NOMO-1 treated with dmso at 0.1 percent for 144 hours (cell line): ENCODE measurements at regions not wholly inside any gene's neighbourhood (a gene's known extent, or its start where the extent isn't known, plus 50 kb on each side); places are given as distances from the start of the nearest gene placed in this dataset.

Experiments used
- DNase-seq: peaks from one replicate; lab custom pipeline; 2025; ENCODE audit not compliant: unreplicated experiment; lab: John Stamatoyannopoulos, UW

GRCh38 chr6:156650896-156651390 is 126.2 kb upstream of the ARID1B start:
- DNase-seq, result no peak

- no peak for DNase-seq
These were observed 128.6 kb upstream of the ARID1B start for GRCh38 chr6:156648616-156649015.

GRCh38 chr6:156647991-156648390 is 129.2 kb upstream of the ARID1B start:
- no peak for DNase-seq

- DNase-seq, result no peak
These were observed 129.9 kb upstream of the ARID1B start for GRCh38 chr6:156647140-156647784.

- no peak for DNase-seq
These were observed 130.7 kb upstream of the ARID1B start for GRCh38 chr6:156646496-156646895.

GRCh38 chr6:156645097-156645496 is 132.1 kb upstream of the ARID1B start:
- DNase-seq, result no peak

GRCh38 chr6:156639009-156639721 is 138.0 kb upstream of the ARID1B start:
- DNase-seq, result no peak

GRCh38 chr6:156638581-156638980 is 138.6 kb upstream of the ARID1B start:
- DNase-seq, result no peak

- DNase-seq, result no peak
These were observed 142.2 kb upstream of the ARID1B start for GRCh38 chr6:156634951-156635371.

GRCh38 chr6:156634048-156634447 is 143.1 kb upstream of the ARID1B start:
- no peak for DNase-seq

- DNase-seq, result no peak
These were observed 143.9 kb upstream of the ARID1B start for GRCh38 chr6:156633291-156633690.

- DNase-seq, result no peak
These were observed 146.4 kb upstream of the ARID1B start for GRCh38 chr6:156630613-156631302.

GRCh38 chr6:156628805-156629204 is 148.4 kb upstream of the ARID1B start:
- DNase-seq, result no peak

GRCh38 chr6:156627524-156627923 is 149.7 kb upstream of the ARID1B start:
- DNase-seq, result no peak

- no peak for DNase-seq
These were observed 155.0 kb upstream of the ARID1B start for GRCh38 chr6:156622185-156622584.

GRCh38 chr6:156620331-156620730 is 156.8 kb upstream of the ARID1B start:
- DNase-seq, result no peak

GRCh38 chr6:156618600-156619205 is 158.5 kb upstream of the ARID1B start:
- DNase-seq, result no peak

GRCh38 chr6:156617941-156618340 is 159.2 kb upstream of the ARID1B start:
- no peak for DNase-seq

- no peak for DNase-seq
These were observed 159.8 kb upstream of the ARID1B start for GRCh38 chr6:156617376-156617775.

GRCh38 chr6:156616495-156616894 is 160.7 kb upstream of the ARID1B start:
- no peak for DNase-seq

- DNase-seq, result no peak
These were observed 163.2 kb upstream of the ARID1B start for GRCh38 chr6:156613996-156614395.

GRCh38 chr6:156612361-156612760 is 164.8 kb upstream of the ARID1B start:
- no peak for DNase-seq
